ENCODE measurements at regions not wholly inside any gene's neighbourhood (a gene's known extent, or its start where the extent isn't known, plus 50 kb on each side); places are given as distances from the start of the nearest gene placed in this dataset.

GRCh38 chr6:40011844-40012243 lies 77.6 kb upstream of the MOCS1 start:
- no peak overlapping the region for H3K4me2 ChIP-seq (ENCODE audit: low read depth, low read length)
- no peak overlapping the region for H3K4ac ChIP-seq (ENCODE audit: low read depth, low read length)
- in situ Hi-C loops (cut with MboI; ENCODE audit: low sequenced_read_pairs) = no loop called here
- no peak overlapping the region for H3K14ac ChIP-seq (replicated peaks; ENCODE audit: low read depth, low read length)
- H4K5ac ChIP-seq (ENCODE audit: low read depth, low read length) = no peak overlapping the region
- no peak overlapping the region for H3K9ac ChIP-seq (ENCODE audit: low read depth, low read length)
- H3K23ac ChIP-seq (ENCODE audit: low read depth, low read length) = no peak overlapping the region
- no peak overlapping the region for H3K56ac ChIP-seq (ENCODE audit: extremely low read depth, insufficient read depth, low read length)
- no peak overlapping the region for H3K18ac ChIP-seq (ENCODE audit: low read depth, low read length)
- no peak overlapping the region for H2BK120ac ChIP-seq (ENCODE audit: low read depth, low read length)
- H2AK5ac ChIP-seq (ENCODE audit: low read depth, low read length) = no peak overlapping the region
- H2BK15ac ChIP-seq (ENCODE audit: low read depth, low read length) = no peak overlapping the region
- H3K36me3 ChIP-seq (ENCODE audit: control insufficient read depth, insufficient read depth, low read length) = no peaks in the 10 kb centered on the region
- H3K9me3 ChIP-seq (ENCODE audit: control insufficient read depth, insufficient read depth, low read length) = no peaks in the 10 kb centered on the region
- no peak for ATAC-seq (ENCODE audit: low read depth)
- H2AK9ac ChIP-seq (replicated peaks; ENCODE audit: low read depth, low read length, poor library complexity) = no peak overlapping the region
- H3K9me1 ChIP-seq (ENCODE audit: insufficient read depth, low read length) = no peaks in the 10 kb centered on the region
- no peaks in the 10 kb centered on the region for H3K27me3 ChIP-seq (ENCODE audit: control insufficient read depth, insufficient read depth, low read length)
- POLR2A ChIA-PET (ENCODE audit: unreplicated experiment) = no interaction called here
- TF ChIP-seq POLR2A (IDR thresholded peaks at IDR 0.05; ENCODE audit: low read depth, low read length) (no peak), RFX5 (IDR thresholded peaks at IDR 0.05; ENCODE audit: low read depth, low read length) (no peak), BHLHE40 (IDR thresholded peaks at IDR 0.05; ENCODE audit: low read depth, low read length) (no peak)
- no peak overlapping the region for H2BK20ac ChIP-seq (ENCODE audit: low read depth, low read length)
- no peak overlapping the region for H4K91ac ChIP-seq (ENCODE audit: insufficient read depth, low read depth, low read length)
- H3K4me1 ChIP-seq (ENCODE audit: control insufficient read depth, insufficient read depth, low read length) = no peaks in the 10 kb centered on the region
- dilution Hi-C loops (cut with HindIII; ENCODE audit: low sequenced_read_pairs, unreplicated experiment) = no loop called here
- no peak overlapping the region for H4K8ac ChIP-seq (ENCODE audit: low read depth in 2 of 2, low read length in 2 of 2)
- no peak overlapping the region for H3K4me3 ChIP-seq (ENCODE audit: insufficient read depth, low read depth, low read length)
- WGBS, 2 experiments (ENCODE audit: extremely low coverage in 2 of 2, insufficient read length in 1 of 2) = no CpG with 5 or more reads among the region's 4 CpGs
- DNase-seq = no peak
- no peaks in the 10 kb centered on the region for H4K20me1 ChIP-seq (ENCODE audit: insufficient read depth, low read length)
- H3K27ac ChIP-seq (ENCODE audit: insufficient read depth, low read length) = no peak overlapping the region
- BruUV-seq (replicated peaks) = no TSS peak
- H2BK5ac ChIP-seq (ENCODE audit: low read depth, low read length, poor library complexity, severe bottlenecking) = no peak overlapping the region
- H2AFZ ChIP-seq (replicated peaks; ENCODE audit: low read length, poor library complexity) = no peak overlapping the region
- CTCF ChIA-PET = no interaction called here
- intact Hi-C loops (cut with micrococcal nuclease) = no loop called here
- no peaks in the 10 kb centered on the region for H3K79me1 ChIP-seq (ENCODE audit: low read depth in 1 of 2, low read length in 2 of 2)

Data from IMR-90 (cell line).